ENCODE measurements at regions not wholly inside any gene's neighbourhood (a gene's known extent, or its start where the extent isn't known, plus 50 kb on each side); places are given as distances from the start of the nearest gene placed in this dataset.

GRCh38 chr2:106686814-106687213, 199.2 kb downstream of the ST6GAL2 start:
- no peak for DNase-seq (ENCODE audit: insufficient read length, low spot score)
- no peak for FAIRE-seq

DNA sequence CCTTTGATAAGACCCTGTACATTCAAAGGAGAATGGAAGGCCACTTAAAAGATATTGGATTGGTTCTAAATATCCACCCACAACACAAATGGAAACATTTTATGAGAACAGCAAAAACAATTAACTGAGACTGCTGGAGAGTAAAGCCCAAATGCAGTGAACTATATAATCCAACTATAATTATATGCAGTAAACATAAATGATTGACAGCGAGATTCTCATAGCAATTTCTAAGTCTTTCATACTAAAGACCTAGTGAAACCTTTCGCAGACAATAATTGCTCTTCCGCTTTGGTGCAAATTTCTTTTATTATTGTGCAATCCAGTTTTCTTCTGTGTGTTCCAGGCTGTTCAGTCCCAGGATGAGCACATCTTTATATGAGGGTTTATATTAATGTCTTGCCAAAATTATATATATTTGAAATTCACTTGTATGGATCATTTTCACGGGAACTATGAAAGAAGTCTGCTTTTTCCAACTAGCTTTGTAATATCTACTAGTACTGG, 190.9 kb downstream of the ST6GAL2 start:
- TF ChIP-seq, protein P1, sequence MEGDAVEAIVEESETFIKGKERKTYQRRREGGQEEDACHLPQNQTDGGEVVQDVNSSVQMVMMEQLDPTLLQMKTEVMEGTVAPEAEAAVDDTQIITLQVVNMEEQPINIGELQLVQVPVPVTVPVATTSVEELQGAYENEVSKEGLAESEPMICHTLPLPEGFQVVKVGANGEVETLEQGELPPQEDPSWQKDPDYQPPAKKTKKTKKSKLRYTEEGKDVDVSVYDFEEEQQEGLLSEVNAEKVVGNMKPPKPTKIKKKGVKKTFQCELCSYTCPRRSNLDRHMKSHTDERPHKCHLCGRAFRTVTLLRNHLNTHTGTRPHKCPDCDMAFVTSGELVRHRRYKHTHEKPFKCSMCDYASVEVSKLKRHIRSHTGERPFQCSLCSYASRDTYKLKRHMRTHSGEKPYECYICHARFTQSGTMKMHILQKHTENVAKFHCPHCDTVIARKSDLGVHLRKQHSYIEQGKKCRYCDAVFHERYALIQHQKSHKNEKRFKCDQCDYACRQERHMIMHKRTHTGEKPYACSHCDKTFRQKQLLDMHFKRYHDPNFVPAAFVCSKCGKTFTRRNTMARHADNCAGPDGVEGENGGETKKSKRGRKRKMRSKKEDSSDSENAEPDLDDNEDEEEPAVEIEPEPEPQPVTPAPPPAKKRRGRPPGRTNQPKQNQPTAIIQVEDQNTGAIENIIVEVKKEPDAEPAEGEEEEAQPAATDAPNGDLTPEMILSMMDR (IDR thresholded peaks at IDR 0.05; ENCODE audit: insufficient read depth, missing control alignments): no peak
- FAIRE-seq (no peak), DNase-seq (ENCODE audit: insufficient read length, low spot score) (no peak)

More at GRCh38 chr2:106686814-106687213, 199.2 kb downstream of the ST6GAL2 start:
- TF ChIP-seq, protein P1 (IDR thresholded peaks at IDR 0.05; ENCODE audit: insufficient read depth, missing control alignments): no peak

GRCh38 chr2:106695919-106696318, 190.0 kb downstream of the ST6GAL2 start:
- TF ChIP-seq, protein P1 (IDR thresholded peaks at IDR 0.05; ENCODE audit: insufficient read depth, missing control alignments): no peak
- no peak for FAIRE-seq
- DNase-seq (ENCODE audit: insufficient read length, low spot score): no peak

DNA sequence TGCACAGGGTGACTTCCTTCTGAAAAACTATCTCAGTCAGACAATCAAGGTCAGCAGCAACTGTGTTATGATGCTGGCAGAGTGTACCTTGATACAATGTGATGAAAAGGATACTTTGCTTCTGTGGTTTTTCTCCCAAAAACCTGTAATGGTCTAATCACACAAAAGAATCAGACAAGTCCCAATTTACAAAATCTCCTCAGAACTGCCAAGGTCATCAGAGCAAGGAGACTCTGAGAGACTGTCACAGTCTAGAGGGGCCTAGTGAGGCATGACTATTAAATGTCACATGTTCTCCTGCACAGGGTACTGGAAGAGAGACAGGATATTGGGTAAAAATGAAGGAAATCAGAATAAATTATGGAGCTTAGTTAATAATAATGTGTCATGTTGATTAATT, 185.4 kb downstream of the ST6GAL2 start:
- DNase-seq (ENCODE audit: insufficient read length, low spot score): no peak
- TF ChIP-seq, protein P1 (IDR thresholded peaks at IDR 0.05; ENCODE audit: insufficient read depth, missing control alignments): no peak
- FAIRE-seq: no peak

DNA sequence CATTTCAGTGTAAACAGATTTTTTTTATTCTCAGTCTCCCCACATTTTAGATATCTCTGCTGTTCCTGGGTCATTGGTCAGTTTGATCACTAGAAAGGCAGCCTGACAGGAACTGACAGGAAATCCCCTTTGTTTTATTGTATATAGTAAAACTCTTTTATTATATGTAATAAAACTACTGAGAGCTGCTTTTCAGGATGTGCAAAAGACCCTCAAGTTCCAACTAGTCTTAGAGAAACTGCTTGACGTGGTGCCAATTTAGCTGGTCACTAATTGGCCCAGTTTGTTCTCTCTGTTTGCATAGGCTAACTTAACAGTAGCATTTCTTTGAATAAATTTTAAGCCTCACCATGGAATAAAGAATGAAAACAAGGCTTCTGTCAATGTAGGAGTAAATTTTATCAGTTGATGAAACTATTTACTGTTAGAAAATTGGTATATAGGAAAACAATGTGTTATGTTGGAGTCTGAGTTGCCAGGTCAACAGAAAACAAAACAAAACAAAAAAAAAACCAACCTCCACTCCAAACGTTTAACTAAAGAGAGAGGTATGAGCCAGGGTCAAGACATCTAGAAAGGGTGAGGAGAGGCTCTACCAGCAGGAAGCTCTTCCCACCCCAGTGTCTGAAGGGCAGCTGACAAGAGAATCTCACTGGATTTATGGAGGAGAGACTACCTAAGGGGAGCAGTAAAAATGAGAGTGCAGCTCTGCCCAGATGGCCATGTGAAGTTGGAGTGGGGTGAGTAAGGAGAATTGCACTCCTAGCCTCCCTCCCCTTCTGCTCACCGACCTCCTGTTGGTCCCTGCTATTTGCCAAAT, 184.6 kb downstream of the ST6GAL2 start:
- no peak for FAIRE-seq
- TF ChIP-seq, protein P1 (IDR thresholded peaks at IDR 0.05; ENCODE audit: insufficient read depth, missing control alignments): no peak
- no peak for DNase-seq (ENCODE audit: insufficient read length, low spot score)

GRCh38 chr2:106703161-106703560, 182.8 kb downstream of the ST6GAL2 start:
- DNase-seq (ENCODE audit: insufficient read length, low spot score) (no peak), FAIRE-seq (no peak)
- TF ChIP-seq, protein P1 (IDR thresholded peaks at IDR 0.05; ENCODE audit: insufficient read depth, missing control alignments): no peak

GRCh38 chr2:106704798-106705197, 181.2 kb downstream of the ST6GAL2 start:
- DNase-seq (ENCODE audit: insufficient read length, low spot score): no peak
- FAIRE-seq: no peak
- TF ChIP-seq, protein P1 (IDR thresholded peaks at IDR 0.05; ENCODE audit: insufficient read depth, missing control alignments): no peak
